HCT116 (cell line): ENCODE measurements at regions not wholly inside any gene's neighbourhood (a gene's known extent, or its start where the extent isn't known, plus 50 kb on each side); places are given as distances from the start of the nearest gene placed in this dataset.

Experiments
- ATAC-seq: fragments of 200-7000 bp; cut with Tn5 transposase; 2 replicates; pipeline ENCODE4 v1.9.1; 2020; ENCODE audit warnings: mild to moderate bottlenecking, moderate library complexity
- BruUV-seq: library from RNA; stranded (reverse); fragments of 400-500 nt; replicated peaks from 2 replicates; lab custom pipeline; 2021; lab: Mats Ljungman, UMichigan
- CTCF ChIA-PET: fragments of 300-600 bp; sonication (Branson Sonifier 250); formaldehyde crosslinking; loops from one replicate; lab custom pipeline; 2021; ENCODE audit warnings: antibody characterized with exemption; lab: Charles Lee
- POLR2A ChIA-PET: fragments of 300-600, 350-600 bp; sonication (Branson Sonifier 250); formaldehyde crosslinking; loops from one replicate; lab custom pipeline; 2021; ENCODE audit warnings: antibody characterized with exemption; lab: Charles Lee
- RAD21 ChIA-PET, 2 experiments: fragments of 300-600 bp; sonication (Branson Sonifier 250); formaldehyde crosslinking; loops; one replicate each; lab custom pipeline; 2023; ENCODE audit warnings: low total read pairs in 2 of 2; ENCODE audit not compliant: uncharacterized antibody in 2 of 2, unreplicated experiment in 2 of 2, low non-redundant PET in 1 of 2; lab: Charles Lee
- DNase-seq: peaks from one replicate; pipeline ENCODE4 v3.0.0-alpha.2; 2010; ENCODE audit warnings: low read depth, low spot score
- H2AFZ ChIP-seq: fragments of 200-600 bp; shearing (Covaris generic), sonication (generic); 2 replicates; pipeline ENCODE4 v1.6.1; 2017; ENCODE audit warnings: low read depth, mixed run types, mixed read lengths, antibody characterized with exemption, low read length; ENCODE audit not compliant: poor library complexity, severe bottlenecking
- H3K27ac ChIP-seq: 2 replicates; pipeline ENCODE4 v1.5.1; 2012; ENCODE audit warnings: low read depth, low read length
- H3K27me3 ChIP-seq: fragments of 200-600 bp; sonication (generic); 2 replicates; pipeline ENCODE4 v1.6.1; 2016; ENCODE audit warnings: mixed run types, low read length, mixed read lengths; ENCODE audit not compliant: insufficient read depth
- H3K36me3 ChIP-seq, 2 experiments: fragments of 200-500 bp in 1 of 2; fragments of 200-600 bp in 1 of 2; sonication (Bioruptor generic) in 1 of 2; sonication (generic) in 1 of 2; 2 replicates each; pipeline versions ENCODE4 v1.5.1 to v1.6.1; 2014 to 2016; ENCODE audit warnings: low read length in 2 of 2, inconsistent platforms in 1 of 2, mixed read lengths in 1 of 2, mixed run types in 1 of 2; ENCODE audit not compliant: insufficient read depth in 2 of 2, control insufficient read depth in 1 of 2
- H3K4me1 ChIP-seq, 2 experiments: fragments of 200-600 bp in 1 of 2; sonication (generic) in 1 of 2; 2 replicates each; pipeline versions ENCODE4 v1.5.1 to v1.6.1; 2012 to 2017; ENCODE audit warnings: low read length in 2 of 2, inconsistent platforms in 1 of 2, mild to moderate bottlenecking in 1 of 2, mixed read lengths in 1 of 2, mixed run types in 1 of 2, moderate library complexity in 1 of 2; ENCODE audit not compliant: insufficient read depth in 2 of 2, control insufficient read depth in 1 of 2
- H3K4me2 ChIP-seq: fragments of 200-600 bp; sonication (generic); 2 replicates; pipeline ENCODE4 v1.6.1; 2017; ENCODE audit warnings: mixed run types, low read length, mixed read lengths
- H3K4me3 ChIP-seq, 2 experiments: fragments of 200-600 bp in 1 of 2; sonication (generic) in 1 of 2; replicated peaks in 1 of 2; 2 replicates each; pipeline ENCODE4 v1.5.1; 2011 to 2016; ENCODE audit warnings: low read length in 2 of 2, control low read depth in 1 of 2, low read depth in 1 of 2, mild to moderate bottlenecking in 1 of 2, mixed read lengths in 1 of 2, mixed run types in 1 of 2
- H3K79me2 ChIP-seq: fragments of 200-600 bp; sonication (generic); 2 replicates; pipeline ENCODE4 v1.6.1; 2017; ENCODE audit warnings: mild to moderate bottlenecking, mixed run types, low read length, moderate library complexity, mixed read lengths; ENCODE audit not compliant: insufficient read depth
- H3K9ac ChIP-seq: fragments of 200-600 bp; sonication (generic); 2 replicates; pipeline ENCODE4 v1.6.1; 2016; ENCODE audit warnings: low read length, mixed read lengths
- H3K9me2 ChIP-seq: fragments of 200-600 bp; sonication (generic), shearing (Covaris generic); 2 replicates; pipeline ENCODE4 v1.6.1; 2017; ENCODE audit warnings: mixed run types, mild to moderate bottlenecking, moderate library complexity; ENCODE audit not compliant: insufficient read depth
- H3K9me3 ChIP-seq, 2 experiments: fragments of 200-500 bp in 1 of 2; fragments of 200-600 bp in 1 of 2; sonication (Bioruptor generic) in 1 of 2; sonication (generic) in 1 of 2; 2 replicates each; pipeline ENCODE4 v1.6.1; 2014 to 2017; ENCODE audit warnings: low read length in 2 of 2, mixed read lengths in 2 of 2, inconsistent platforms in 1 of 2, low read depth in 1 of 2, mild to moderate bottlenecking in 1 of 2, mixed run types in 1 of 2, moderate library complexity in 1 of 2; ENCODE audit not compliant: control insufficient read depth in 1 of 2, insufficient read depth in 1 of 2
- H4K20me1 ChIP-seq: fragments of 200-600 bp; sonication (generic), shearing (Covaris generic); 2 replicates; pipeline ENCODE4 v1.6.1; 2017; ENCODE audit warnings: mixed run types, mild to moderate bottlenecking, moderate library complexity; ENCODE audit not compliant: insufficient read depth
- CBX3 ChIP-seq: IDR thresholded peaks from 2 replicates; pipeline ENCODE4 v1.6.1; 2012; ENCODE audit warnings: low read depth
- EZH2phosphoT487 ChIP-seq: fragments of 200-600 bp; IDR thresholded peaks from 2 replicates; pipeline ENCODE4 v1.6.1; 2018; ENCODE audit warnings: antibody characterized with exemption, borderline replicate concordance
- FOSL1 ChIP-seq: IDR thresholded peaks from 2 replicates; pipeline ENCODE4 v1.6.1; 2012; ENCODE audit warnings: low read depth
- JUND ChIP-seq: IDR thresholded peaks from 2 replicates; pipeline ENCODE4 v1.6.1; 2012
- POLR2AphosphoS5 ChIP-seq: IDR thresholded peaks from 2 replicates; pipeline ENCODE4 v1.6.1; 2011; ENCODE audit warnings: mild to moderate bottlenecking, low read depth, low read length, moderate library complexity
- SRF ChIP-seq: IDR thresholded peaks from 2 replicates; pipeline ENCODE4 v1.6.1; 2012; ENCODE audit warnings: low read depth
- TCF7L2 ChIP-seq: IDR thresholded peaks from 2 replicates; pipeline ENCODE4 v1.7.0; 2011; ENCODE audit warnings: borderline replicate concordance, inconsistent platforms; ENCODE audit not compliant: insufficient read depth, insufficient read length; ENCODE audit errors: extremely low read depth
- YY1 ChIP-seq: IDR thresholded peaks from 2 replicates; pipeline ENCODE4 v1.6.1; 2011; ENCODE audit warnings: low read length, low read depth, moderate library complexity, mild to moderate bottlenecking; ENCODE audit not compliant: insufficient replicate concordance; ENCODE audit errors: extremely low read depth
- intact Hi-C: fragments of 100-400 bp; cut with micrococcal nuclease; formaldehyde crosslinking; loops from 2 replicates; pipeline ENCODE4 v1.10.0; 2022
- TF ChIP-seq, protein P1 (sequence below), 3 experiments: fragments of 200-600 bp in 1 of 3; sonication (generic) in 1 of 3; IDR thresholded peaks in 2 of 3; conservative IDR thresholded peaks in 1 of 3; 2 replicates each; pipeline ENCODE4 v1.5.1; 2012 to 2017; ENCODE audit warnings: low read depth in 2 of 3, low read length in 2 of 3, antibody characterized with exemption in 1 of 3, borderline replicate concordance in 1 of 3, control low read depth in 1 of 3, mild to moderate bottlenecking in 1 of 3, mixed read lengths in 1 of 3, mixed run types in 1 of 3, moderate library complexity in 1 of 3; ENCODE audit not compliant: insufficient read depth in 1 of 3
- TF ChIP-seq, protein P2 (sequence below): IDR thresholded peaks from 2 replicates; pipeline ENCODE4 v1.6.1; 2011; ENCODE audit warnings: mild to moderate bottlenecking, low read length, moderate library complexity; ENCODE audit not compliant: insufficient replicate concordance; ENCODE audit errors: extremely low read depth
- TF ChIP-seq, protein P3 (sequence below): IDR thresholded peaks from 2 replicates; pipeline ENCODE4 v1.6.1; 2012

DNA sequence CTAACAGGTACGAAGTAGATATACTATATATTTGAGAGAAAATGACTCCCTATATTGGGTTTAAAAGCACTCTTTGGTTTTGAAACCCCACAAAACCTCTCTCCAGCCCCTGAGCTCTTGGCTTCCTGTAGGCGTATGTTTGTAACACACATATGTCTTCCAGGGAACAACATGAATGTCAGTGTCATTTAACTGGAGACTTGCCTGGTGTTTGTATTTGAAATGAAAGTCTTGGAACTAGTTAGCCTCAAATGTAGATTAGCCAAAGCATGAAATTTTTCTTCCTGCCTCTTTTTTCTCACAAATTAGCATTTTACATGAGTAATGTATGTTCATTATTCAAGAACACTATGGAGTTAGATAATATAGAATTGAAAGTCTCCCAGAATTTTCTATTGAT, 411.8 kb upstream of the ASIC2 start:
- POLR2A ChIA-PET = no interaction called here
- no peak overlapping the region for H3K4me3 ChIP-seq
- no peaks in the 10 kb centered on the region for H3K9me2 ChIP-seq
- H3K27ac ChIP-seq = no peak overlapping the region
- no peaks in the 10 kb centered on the region for H3K79me2 ChIP-seq
- no TSS peak for BruUV-seq
- no peak overlapping the region for H2AFZ ChIP-seq
- H3K4me1 ChIP-seq = no peaks in the 10 kb centered on the region
- no peak for DNase-seq
- no peak for ATAC-seq
- H4K20me1 ChIP-seq = no peaks in the 10 kb centered on the region
- no peak overlapping the region for H3K4me2 ChIP-seq
- H3K9me3 ChIP-seq = peaks cover 0 to 7% of the 10 kb centered on the region in 2 experiments; a peak in 1 of 4 replicates
- no peak for TF ChIP-seq CBX3
- TF ChIP-seq EZH2phosphoT487 = no peak
- TF ChIP-seq, protein P1, sequence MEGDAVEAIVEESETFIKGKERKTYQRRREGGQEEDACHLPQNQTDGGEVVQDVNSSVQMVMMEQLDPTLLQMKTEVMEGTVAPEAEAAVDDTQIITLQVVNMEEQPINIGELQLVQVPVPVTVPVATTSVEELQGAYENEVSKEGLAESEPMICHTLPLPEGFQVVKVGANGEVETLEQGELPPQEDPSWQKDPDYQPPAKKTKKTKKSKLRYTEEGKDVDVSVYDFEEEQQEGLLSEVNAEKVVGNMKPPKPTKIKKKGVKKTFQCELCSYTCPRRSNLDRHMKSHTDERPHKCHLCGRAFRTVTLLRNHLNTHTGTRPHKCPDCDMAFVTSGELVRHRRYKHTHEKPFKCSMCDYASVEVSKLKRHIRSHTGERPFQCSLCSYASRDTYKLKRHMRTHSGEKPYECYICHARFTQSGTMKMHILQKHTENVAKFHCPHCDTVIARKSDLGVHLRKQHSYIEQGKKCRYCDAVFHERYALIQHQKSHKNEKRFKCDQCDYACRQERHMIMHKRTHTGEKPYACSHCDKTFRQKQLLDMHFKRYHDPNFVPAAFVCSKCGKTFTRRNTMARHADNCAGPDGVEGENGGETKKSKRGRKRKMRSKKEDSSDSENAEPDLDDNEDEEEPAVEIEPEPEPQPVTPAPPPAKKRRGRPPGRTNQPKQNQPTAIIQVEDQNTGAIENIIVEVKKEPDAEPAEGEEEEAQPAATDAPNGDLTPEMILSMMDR (IDR thresholded peaks at IDR 0.05 in 2 of 3, conservative IDR thresholded peaks at IDR 0.05 in 1 of 3; ENCODE audit: borderline replicate concordance in 1 of 3, insufficient read depth in 1 of 3, low read depth in 2 of 3, low read length in 2 of 3) = no peak
- TF ChIP-seq, protein P2, sequence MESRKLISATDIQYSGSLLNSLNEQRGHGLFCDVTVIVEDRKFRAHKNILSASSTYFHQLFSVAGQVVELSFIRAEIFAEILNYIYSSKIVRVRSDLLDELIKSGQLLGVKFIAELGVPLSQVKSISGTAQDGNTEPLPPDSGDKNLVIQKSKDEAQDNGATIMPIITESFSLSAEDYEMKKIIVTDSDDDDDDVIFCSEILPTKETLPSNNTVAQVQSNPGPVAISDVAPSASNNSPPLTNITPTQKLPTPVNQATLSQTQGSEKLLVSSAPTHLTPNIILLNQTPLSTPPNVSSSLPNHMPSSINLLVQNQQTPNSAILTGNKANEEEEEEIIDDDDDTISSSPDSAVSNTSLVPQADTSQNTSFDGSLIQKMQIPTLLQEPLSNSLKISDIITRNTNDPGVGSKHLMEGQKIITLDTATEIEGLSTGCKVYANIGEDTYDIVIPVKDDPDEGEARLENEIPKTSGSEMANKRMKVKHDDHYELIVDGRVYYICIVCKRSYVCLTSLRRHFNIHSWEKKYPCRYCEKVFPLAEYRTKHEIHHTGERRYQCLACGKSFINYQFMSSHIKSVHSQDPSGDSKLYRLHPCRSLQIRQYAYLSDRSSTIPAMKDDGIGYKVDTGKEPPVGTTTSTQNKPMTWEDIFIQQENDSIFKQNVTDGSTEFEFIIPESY = no peak
- no peak for TF ChIP-seq YY1
- no peak for TF ChIP-seq TCF7L2
- TF ChIP-seq, protein P3, sequence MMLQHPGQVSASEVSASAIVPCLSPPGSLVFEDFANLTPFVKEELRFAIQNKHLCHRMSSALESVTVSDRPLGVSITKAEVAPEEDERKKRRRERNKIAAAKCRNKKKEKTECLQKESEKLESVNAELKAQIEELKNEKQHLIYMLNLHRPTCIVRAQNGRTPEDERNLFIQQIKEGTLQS = no peak
- TF ChIP-seq POLR2AphosphoS5 = no peak
- TF ChIP-seq SRF = no peak
- TF ChIP-seq FOSL1 = no peak
- no peak for TF ChIP-seq JUND
- CTCF ChIA-PET = no interaction called here
- H3K36me3 ChIP-seq = no peaks in the 10 kb centered on the region
- H3K27me3 ChIP-seq = no peaks in the 10 kb centered on the region
- intact Hi-C loops = no loop called here
- no peak overlapping the region for H3K9ac ChIP-seq
- RAD21 ChIA-PET = no interaction called here
